GM19438 (cell line): ENCODE measurements at regions not wholly inside any gene's neighbourhood (a gene's known extent, or its start where the extent isn't known, plus 50 kb on each side); places are given as distances from the start of the nearest gene placed in this dataset.
"Not testable (repeated sequence)": the region's sequence is repeated elsewhere in the genome, so short reads cannot be mapped to it uniquely, and the experiment has no call there.

Source experiments
- ATAC-seq: cut with Tn5 transposase; IDR thresholded peaks from one replicate; pipeline ENCODE4 v1.9.1; 2021; ENCODE audit warnings: low read depth; ENCODE audit not compliant: unreplicated experiment

- ATAC-seq, result no peak
Observed at GRCh38 chr6:137401088-137401487, 93.1 kb downstream of the OLIG3 start.

DNA sequence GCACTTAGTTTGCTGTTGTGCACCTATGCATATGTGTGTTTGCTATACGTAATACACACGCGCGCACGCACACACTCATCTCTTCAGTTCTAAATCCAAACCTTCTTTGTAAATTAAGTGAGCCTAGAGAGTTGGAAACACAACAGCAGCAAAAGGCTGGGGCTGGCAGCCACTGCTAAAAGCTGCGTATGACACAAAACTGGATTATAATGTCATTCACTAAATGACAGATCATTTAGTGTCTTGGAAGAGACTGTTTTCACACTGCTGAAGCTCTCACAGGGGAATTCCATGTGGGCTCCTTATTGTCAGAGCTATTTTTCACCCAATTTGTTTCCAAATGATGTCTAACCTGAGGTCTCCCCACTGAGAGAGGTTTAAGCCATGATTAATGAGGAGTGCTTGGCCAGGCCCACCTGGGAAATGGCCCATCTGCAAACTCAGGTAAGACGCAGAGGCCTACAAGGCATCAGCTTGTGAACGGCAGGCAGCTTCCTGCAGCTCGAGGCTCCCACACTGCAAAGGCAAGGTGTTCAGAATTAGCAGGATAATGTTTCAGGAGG lies 94.2 kb downstream of the OLIG3 start:
- no peak for ATAC-seq

DNA sequence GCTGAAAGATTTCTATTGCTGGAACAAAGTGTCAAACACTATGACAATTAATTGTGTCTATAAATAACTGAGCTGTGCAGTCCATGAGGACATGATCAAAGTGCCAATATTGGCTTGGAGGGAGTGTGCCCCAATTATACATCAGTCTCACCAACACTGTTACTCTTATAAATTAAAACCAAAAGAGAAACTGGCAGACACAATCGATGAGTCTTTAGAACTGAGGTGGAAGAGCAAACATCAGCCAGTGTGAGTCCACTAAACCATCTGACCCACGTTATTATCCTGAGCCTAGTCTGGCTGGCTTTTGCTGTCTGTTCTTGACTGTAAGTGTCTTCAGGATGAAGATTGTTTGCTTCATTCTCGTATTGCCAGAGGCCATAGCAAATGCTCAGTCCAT lies 98.9 kb downstream of the OLIG3 start:
- no peak for ATAC-seq

GRCh38 chr6:137391061-137391814 lies 103.0 kb downstream of the OLIG3 start:
- no peak for ATAC-seq

- no peak for ATAC-seq
Observed at GRCh38 chr6:137390334-137390733, 103.9 kb downstream of the OLIG3 start.

DNA sequence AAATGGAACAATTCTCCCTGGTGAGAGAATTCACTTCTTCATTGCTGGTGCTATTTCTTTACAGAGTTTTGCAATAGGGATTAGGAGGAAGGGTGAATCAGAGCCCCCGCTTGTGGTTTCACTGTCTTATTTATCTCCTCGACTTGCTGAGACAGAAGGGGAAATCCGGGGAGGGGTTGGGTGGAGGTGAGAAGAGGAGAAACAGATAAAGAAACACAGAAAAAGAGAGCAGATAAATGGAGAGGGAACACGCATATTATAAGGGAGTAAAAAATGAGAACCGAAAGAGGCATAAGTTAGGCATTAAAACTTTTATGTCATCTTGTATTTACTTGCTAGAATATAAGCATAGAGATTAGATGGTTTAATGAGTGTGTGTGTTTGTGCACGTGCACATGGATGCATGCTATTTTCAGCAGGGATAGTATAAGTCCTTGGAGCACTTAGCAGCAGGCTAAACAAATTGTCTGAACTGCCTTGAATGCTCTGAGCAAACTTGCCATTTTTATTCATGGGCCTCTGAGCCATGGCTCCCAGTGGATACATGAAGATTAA lies 105.0 kb downstream of the OLIG3 start:
- peak; percentile 84 for ATAC-seq

- no peak for ATAC-seq
Observed at GRCh38 chr6:137387096-137387764, 107.0 kb downstream of the OLIG3 start.

GRCh38 chr6:137383287-137383686 lies 110.9 kb downstream of the OLIG3 start:
- ATAC-seq, result not testable (repeated sequence)

DNA sequence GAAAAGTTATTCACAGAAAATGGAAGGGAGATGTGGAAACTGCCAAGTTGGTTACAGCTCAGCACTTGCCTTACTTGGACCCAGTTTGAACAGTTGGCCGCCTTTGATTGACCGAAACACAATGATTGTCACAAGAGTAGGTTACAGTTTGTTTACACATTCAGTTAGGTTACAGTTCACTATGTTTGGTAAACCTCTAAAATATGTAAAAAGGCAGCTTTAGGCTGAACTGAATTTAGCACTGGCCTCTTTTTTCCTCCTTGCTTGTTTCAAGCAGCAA lies 116.2 kb downstream of the OLIG3 start:
- ATAC-seq, result no peak

DNA sequence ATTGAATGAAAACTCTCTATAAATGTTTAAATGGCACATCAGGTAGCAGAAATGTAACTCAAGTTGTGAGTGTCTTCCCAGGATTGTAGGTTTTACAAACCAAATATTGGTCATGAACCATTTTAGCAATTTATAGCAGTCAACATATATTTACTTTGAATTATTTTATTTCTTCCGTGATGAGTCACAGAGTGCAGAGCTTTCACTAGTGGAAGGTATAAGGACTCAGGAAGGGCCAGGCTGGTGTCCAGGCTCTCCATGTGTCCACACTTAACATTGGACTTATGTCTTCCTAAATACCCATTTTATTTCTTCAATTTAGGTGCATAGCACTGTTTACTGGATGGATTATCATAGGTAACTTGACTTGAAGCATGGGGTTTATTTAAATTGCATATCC lies 120.9 kb downstream of the OLIG3 start:
- no peak for ATAC-seq

- no peak for ATAC-seq
Observed at GRCh38 chr6:137372532-137372931, 121.7 kb downstream of the OLIG3 start.

DNA sequence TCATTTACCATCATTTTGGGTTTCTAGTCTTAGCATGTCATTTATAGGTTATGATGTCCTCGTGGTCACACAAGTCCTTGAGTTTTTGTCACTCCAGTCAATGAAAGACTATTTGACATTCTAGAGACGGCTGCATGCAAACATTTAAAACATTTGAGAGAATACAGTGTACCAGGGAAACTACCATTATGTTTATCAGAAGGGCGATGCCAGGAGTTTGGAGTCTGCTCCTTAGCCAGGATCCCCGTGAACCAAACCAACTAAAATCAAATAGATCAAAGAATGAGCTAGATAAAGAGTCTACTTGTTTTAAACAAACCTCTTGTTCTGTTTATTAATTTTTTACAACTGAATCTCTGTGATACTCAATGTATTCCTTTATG lies 122.6 kb downstream of the OLIG3 start:
- no peak for ATAC-seq

GRCh38 chr6:137370871-137371633 lies 123.1 kb downstream of the OLIG3 start:
- peak; percentile 87 for ATAC-seq

DNA sequence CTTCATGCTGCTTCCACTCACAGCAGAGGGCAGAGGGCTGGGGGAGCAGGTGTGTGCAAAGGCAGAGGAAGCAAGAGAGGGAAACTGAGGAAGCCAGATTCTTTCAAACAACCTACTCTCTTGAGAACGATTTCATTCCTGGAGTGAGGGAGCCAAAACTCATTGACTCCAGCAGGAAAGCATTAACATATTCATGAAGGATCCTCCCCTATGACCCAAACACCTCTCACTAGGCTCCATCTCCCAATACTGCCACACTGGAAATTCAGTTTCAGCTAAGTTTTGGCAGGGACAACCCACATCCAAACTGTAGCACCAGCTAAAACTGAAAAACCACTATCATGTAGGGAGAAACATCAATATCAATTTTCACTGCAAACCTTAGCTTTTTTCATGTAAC lies 125.1 kb downstream of the OLIG3 start:
- no peak for ATAC-seq

GRCh38 chr6:137365707-137366437 lies 128.3 kb downstream of the OLIG3 start:
- ATAC-seq, result no peak

DNA sequence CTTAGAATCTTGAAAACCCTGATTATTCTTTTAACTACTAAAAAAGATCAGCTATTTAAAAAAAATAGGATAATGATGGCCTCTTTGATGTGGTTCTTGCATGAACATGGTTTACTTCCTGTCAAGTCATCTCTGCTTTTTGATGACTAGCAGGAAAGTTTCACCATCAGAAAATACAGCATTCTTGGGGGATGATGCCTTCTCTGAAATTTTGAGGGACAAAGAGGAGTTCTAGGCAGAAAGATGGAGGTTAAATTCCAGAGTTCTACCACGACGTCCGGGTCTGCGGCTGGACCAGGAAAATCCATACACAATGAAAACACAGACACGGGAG lies 130.4 kb downstream of the OLIG3 start:
- no peak for ATAC-seq

DNA sequence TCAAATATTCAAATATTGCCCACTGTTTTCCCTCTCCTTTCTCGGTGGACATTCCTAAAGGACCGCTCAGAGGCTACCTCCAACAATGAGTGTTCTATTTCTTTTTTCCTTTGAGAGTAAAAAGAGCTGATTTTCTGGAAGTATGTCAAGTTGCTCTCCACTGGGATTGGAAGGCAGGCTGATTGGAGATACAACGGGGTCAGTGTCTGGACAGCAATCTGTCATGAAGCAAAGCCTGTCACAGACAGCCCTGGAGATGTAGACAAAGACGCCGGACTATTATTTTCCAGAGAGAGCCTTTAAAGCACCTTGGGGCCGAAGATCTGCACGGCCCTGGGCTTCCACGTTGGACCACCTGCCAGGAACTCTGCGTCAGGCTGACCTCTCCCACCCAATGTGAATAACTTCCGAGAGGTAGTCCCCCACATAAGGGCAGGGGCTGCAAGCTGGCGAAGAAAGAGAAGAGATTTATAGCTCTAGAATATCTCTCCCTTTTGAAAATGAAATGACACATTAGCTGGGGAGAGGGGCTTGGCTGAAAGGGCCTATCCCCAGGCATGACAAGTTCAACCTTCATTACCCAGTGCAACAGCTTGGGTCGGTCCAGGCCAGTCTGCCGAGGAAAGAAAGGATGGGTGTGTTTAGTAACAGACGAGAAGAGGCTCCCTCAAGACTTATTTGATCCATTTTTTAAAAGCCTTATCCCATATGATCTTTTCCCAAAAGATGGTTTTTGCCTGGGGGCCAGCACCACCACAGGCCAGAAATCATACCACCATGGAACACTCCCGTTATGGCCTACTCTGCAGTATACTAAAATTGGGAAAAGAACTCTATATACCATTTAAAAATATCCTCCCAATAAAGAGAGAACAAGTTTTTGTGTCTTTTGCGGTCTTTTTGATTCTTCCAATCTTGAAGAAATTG lies 131.1 kb downstream of the OLIG3 start:
- ATAC-seq, result no peak

DNA sequence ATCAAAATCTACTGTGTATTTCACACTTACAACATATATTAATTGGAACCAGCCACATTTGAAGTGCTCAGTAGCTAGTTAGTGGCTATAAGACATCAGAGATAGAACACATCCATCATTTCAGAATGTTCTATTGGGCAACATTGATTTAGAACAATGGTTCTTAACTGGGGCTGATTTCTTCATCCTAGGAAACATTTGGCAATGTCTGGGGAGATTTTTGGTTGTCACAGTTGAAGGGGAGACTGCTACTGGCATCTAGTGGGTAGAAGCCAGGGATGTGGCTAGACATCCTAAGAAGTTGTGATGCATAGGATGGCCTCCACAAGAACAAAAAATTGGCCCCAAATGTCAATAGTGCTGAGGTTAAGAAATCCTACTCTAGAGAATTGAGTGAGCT lies 132.5 kb downstream of the OLIG3 start:
- ATAC-seq, result no peak

- no peak for ATAC-seq
Observed at GRCh38 chr6:137358273-137358672, 135.9 kb downstream of the OLIG3 start.

DNA sequence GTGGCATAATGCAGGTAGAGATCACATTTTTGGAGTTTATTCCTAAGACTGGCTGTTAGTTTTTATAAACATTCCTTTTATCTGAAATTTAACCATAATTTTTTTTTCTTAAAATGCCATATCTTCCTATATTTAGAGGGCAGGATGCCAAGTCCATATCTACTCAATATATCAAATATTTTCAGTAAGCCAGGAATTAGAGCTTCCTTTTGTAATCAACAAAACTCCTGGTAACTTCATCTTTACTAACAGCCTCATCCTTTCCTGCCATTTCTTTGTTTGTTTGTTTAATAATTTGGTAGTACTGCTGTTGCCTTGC lies 136.3 kb downstream of the OLIG3 start:
- ATAC-seq, result no peak
